A673 (cell line): ENCODE measurements at regions not wholly inside any gene's neighbourhood (a gene's known extent, or its start where the extent isn't known, plus 50 kb on each side); places are given as distances from the start of the nearest gene placed in this dataset.

Experiments
- BruUV-seq: library from RNA; stranded (reverse); fragments of 400-500 nt; replicated peaks from 2 replicates; lab custom pipeline; 2021; lab: Mats Ljungman, UMichigan
- CTCF ChIA-PET: fragments of 300-600 bp; sonication (Branson Sonifier 250); formaldehyde crosslinking; loops from one replicate; lab custom pipeline; 2022; ENCODE audit warnings: antibody characterized with exemption; lab: Charles Lee
- POLR2A ChIA-PET: fragments of 300-600 bp; sonication (Branson Sonifier 250); formaldehyde crosslinking; loops from one replicate; lab custom pipeline; 2022; ENCODE audit warnings: antibody characterized with exemption; ENCODE audit not compliant: low non-redundant PET; lab: Charles Lee
- DNase-seq: peaks from one replicate; pipeline ENCODE4 v3.0.0-alpha.2; 2015; ENCODE audit warnings: low spot score
- H3K27ac ChIP-seq: fragments of 200-600 bp; sonication (generic); 2 replicates; pipeline ENCODE4 v1.5.1; 2016; ENCODE audit warnings: mixed run types, low read depth, mild to moderate bottlenecking, mixed read lengths, antibody characterized with exemption, low read length; ENCODE audit not compliant: poor library complexity, severe bottlenecking
- H3K27me3 ChIP-seq: fragments of 200-600 bp; sonication (generic); replicated peaks from 2 replicates; pipeline ENCODE4 v1.6.1; 2017; ENCODE audit warnings: mixed run types, low read depth, mild to moderate bottlenecking, mixed read lengths, antibody characterized with exemption, low read length; ENCODE audit not compliant: insufficient read depth, poor library complexity
- H3K36me3 ChIP-seq: fragments of 200-600 bp; sonication (generic); 2 replicates; pipeline ENCODE4 v1.6.1; 2016; ENCODE audit warnings: mixed run types, mild to moderate bottlenecking, mixed read lengths, antibody characterized with exemption, low read length; ENCODE audit not compliant: insufficient read depth, poor library complexity, severe bottlenecking
- H3K4me1 ChIP-seq: fragments of 200-600 bp; sonication (generic); 2 replicates; pipeline ENCODE4 v1.6.1; 2017; ENCODE audit warnings: mixed run types, mild to moderate bottlenecking, mixed read lengths, antibody characterized with exemption, low read length; ENCODE audit not compliant: insufficient read depth, poor library complexity, severe bottlenecking
- H3K4me3 ChIP-seq: fragments of 200-600 bp; sonication (generic); 2 replicates; pipeline ENCODE4 v1.5.1; 2016; ENCODE audit warnings: low read depth, mixed run types, mild to moderate bottlenecking, mixed read lengths, low read length; ENCODE audit not compliant: poor library complexity, severe bottlenecking
- H3K9me3 ChIP-seq: fragments of 200-600 bp; sonication (generic); 2 replicates; pipeline ENCODE4 v1.6.1; 2016; ENCODE audit warnings: mixed run types, low read depth, mild to moderate bottlenecking, mixed read lengths, antibody characterized with exemption, low read length; ENCODE audit not compliant: poor library complexity, severe bottlenecking
- CTCF ChIP-seq: fragments of 300-800, 200-600 bp; sonication (generic); conservative IDR thresholded peaks from 2 replicates; pipeline ENCODE4 v1.5.1; 2017; ENCODE audit warnings: low read depth, mild to moderate bottlenecking, antibody characterized with exemption, low read length, moderate library complexity, mixed read lengths
- EZH2 ChIP-seq: fragments of 200-600 bp; sonication (generic); IDR thresholded peaks from 2 replicates; pipeline ENCODE4 v1.6.1; 2017; ENCODE audit warnings: borderline replicate concordance, low read depth, mild to moderate bottlenecking, mixed read lengths, antibody characterized with exemption, low read length; ENCODE audit not compliant: poor library complexity, severe bottlenecking
- intact Hi-C: fragments of 100-400 bp; cut with micrococcal nuclease; formaldehyde crosslinking; loops from one replicate; pipeline ENCODE4 v1.10.0; 2022; ENCODE audit not compliant: unreplicated experiment

DNA sequence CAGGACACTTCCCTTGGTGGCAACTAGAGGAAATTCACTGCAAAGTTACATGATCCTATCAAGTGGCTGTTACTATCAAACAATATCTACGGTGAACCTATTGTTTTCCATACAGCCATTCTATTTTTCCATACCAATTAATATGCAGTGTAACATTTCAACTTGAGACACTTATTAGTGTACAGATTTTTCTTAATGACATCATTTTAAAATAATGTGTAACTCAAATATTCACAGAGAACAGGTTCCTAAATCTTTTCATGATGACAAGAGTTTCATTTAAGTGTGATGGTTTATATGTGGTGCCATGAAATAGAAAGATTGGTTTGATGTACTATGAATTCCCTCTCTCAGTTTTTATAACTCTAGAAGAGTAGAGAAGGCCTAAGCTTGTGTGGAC is 291.2 kb upstream of the SOX5 start:
- Histone ChIP-seq H3K27ac (no peak overlapping the region), H3K27me3 (no peaks in the 10 kb centered on the region), H3K9me3 (no peaks in the 10 kb centered on the region), H3K4me3 (no peak overlapping the region), H3K4me1 (peaks cover 28% of the 10 kb centered on the region), H3K36me3 (no peaks in the 10 kb centered on the region)
- no peak for DNase-seq
- POLR2A ChIA-PET = no interaction called here
- CTCF ChIA-PET = no interaction called here
- no TSS peak for BruUV-seq
- intact Hi-C loops = no loop called here
- TF ChIP-seq EZH2 (no peak), CTCF (no peak)

DNA sequence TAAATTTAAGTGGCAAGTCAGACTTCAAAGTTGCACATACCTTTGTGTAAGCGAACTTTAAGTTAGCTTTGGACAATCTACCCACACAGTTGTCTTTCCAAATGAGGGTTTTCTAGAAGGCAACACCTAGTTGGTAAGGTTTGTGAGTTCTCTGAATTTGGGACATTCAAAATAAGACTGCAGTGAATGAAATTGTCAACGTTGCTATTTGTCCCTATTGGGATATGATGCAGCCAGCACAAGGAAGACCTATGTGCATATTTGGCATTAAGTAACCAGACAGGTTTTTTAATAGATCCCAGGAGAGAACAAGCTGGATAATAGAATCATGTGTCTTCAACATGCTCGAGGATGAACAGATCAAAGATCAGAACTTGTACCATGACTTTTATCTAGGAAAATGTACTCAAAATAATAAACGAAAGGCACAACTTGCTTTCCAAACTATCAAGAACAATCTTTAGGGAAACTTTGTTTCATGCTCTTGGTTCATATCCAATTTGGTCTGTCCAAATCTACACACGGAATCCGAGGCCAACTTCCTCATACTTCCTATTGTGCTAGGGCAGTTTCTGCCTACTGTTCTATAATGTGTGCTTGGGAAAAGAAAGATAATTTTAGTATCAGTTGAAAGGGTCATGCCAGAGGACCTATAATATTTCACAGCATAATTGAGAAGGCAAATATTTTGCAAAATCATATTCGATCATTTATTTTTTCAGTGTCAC is 284.2 kb upstream of the SOX5 start:
- Histone ChIP-seq H3K36me3 (no peaks in the 10 kb centered on the region), H3K4me1 (peaks cover 18% of the 10 kb centered on the region), H3K27me3 (no peaks in the 10 kb centered on the region), H3K9me3 (no peaks in the 10 kb centered on the region), H3K27ac (no peak overlapping the region), H3K4me3 (no peak overlapping the region)
- no TSS peak for BruUV-seq
- ChIA-PET POLR2A (no interaction called here), CTCF (no interaction called here)
- no peak for TF ChIP-seq EZH2
- TF ChIP-seq CTCF = no peak
- intact Hi-C loops = no loop called here
- no peak for DNase-seq

DNA sequence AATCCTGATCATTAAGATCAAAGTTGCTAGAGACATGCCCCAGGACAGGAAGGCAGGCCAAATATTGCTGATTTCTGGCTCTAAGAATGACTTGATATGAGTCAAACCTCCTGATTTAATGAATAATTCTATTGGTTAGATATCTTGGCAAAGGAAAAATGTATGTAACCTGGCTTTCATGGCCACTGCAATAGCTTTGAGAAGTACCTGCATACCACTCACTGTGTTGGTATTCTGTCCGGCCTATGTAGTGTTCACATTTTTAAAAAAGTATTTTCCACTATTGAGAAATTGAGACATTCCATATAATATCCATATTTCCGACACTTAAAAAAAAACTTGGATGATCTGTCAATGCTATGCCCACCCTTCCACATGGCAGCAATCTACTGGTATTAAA is 283.1 kb upstream of the SOX5 start:
- Histone ChIP-seq H3K36me3 (no peaks in the 10 kb centered on the region), H3K4me1 (peaks cover 23% of the 10 kb centered on the region), H3K27me3 (no peaks in the 10 kb centered on the region), H3K4me3 (no peak overlapping the region), H3K9me3 (no peaks in the 10 kb centered on the region), H3K27ac (no peak overlapping the region)
- intact Hi-C loops = no loop called here
- no peak for DNase-seq
- no peak for TF ChIP-seq CTCF
- no peak for TF ChIP-seq EZH2
- BruUV-seq = no TSS peak
- ChIA-PET CTCF (no interaction called here), POLR2A (no interaction called here)
